ENCODE measurements at regions not wholly inside any gene's neighbourhood (a gene's known extent, or its start where the extent isn't known, plus 50 kb on each side); places are given as distances from the start of the nearest gene placed in this dataset.
A peak's percentile ranks its signal among the peaks of the same experiment; 100 is the strongest.

GRCh38 chr6:14271789-14272736 is 154.5 kb downstream of the CD83 start:
- no peak for FAIRE-seq
- DNase-seq (ENCODE audit: extremely low spot score, insufficient read length, low read depth), result no peak

- FAIRE-seq (no peak), DNase-seq (ENCODE audit: extremely low spot score, insufficient read length, low read depth) (no peak)
Measured at GRCh38 chr6:14272737-14273085, 155.1 kb downstream of the CD83 start.

DNA sequence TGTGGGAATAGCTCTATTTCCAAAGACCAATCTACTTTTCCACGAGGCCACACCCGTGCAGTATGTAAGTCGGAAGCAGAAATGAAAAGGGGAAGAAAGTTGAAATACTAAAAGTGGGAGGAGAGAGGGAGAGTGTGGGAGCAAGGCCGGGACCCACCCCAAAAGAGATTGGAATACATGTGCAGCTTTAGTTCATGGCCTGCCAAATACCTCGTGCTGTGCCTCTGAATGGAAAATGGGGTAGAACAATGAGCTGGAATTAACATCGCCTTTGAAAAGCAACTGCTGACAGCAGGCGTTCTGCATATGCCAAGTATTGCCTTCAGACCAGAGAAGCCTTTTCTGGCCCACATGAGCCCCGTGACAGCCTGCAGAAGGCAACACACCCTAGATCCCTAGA is 155.6 kb downstream of the CD83 start:
- FAIRE-seq, result no peak
- no peak for DNase-seq (ENCODE audit: extremely low spot score, insufficient read length, low read depth)

- no peak for FAIRE-seq
- no peak for DNase-seq (ENCODE audit: extremely low spot score, insufficient read length, low read depth)
Measured at GRCh38 chr6:14274016-14274415, 156.4 kb downstream of the CD83 start.

DNA sequence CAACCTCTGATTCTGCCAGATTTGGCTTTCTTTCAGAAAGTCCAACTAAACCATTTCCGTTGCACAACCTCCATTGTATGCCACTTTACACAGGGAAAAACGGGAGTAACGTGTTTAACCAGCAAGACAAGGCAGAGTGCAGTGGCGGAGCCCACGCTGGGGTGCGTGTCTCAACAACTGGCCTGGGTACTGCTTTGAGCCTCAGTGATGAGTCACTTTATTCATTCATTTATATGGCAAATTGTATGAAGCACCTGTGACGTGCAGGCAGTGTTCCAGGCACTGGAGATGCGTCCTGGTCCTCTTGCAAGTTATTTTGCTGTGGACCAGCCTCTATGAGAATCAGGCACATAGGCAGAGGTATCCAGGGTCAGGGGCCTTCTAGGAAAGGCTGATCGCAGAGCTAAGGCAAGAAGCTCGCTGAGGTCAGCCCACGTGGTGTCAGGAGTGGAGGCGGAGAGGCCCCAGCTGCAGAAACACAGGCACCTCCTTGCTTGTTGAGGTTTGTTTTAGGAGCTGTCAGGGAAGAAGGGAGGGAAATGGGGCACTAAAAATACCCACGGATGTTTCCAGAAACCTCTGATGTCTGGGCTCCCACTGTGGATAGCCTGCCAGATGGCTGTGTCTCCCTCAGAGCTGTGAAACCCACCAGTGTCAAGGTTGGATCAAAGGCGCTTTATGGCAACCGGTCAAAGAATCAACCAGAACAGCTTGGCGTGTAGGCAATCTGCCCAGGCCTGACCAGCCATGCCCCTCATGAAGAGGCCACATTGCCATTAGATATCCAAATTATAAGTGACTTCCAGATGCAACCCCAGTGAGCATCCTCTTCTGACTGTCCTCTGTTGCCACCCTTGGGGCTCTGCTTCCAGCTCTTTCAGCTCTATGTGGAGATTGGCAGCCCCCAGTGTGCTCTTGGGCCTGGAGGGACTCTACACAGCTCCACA is 157.2 kb downstream of the CD83 start:
- DNase-seq (ENCODE audit: extremely low spot score, insufficient read length, low read depth) (no peak), FAIRE-seq (no peak)

DNA sequence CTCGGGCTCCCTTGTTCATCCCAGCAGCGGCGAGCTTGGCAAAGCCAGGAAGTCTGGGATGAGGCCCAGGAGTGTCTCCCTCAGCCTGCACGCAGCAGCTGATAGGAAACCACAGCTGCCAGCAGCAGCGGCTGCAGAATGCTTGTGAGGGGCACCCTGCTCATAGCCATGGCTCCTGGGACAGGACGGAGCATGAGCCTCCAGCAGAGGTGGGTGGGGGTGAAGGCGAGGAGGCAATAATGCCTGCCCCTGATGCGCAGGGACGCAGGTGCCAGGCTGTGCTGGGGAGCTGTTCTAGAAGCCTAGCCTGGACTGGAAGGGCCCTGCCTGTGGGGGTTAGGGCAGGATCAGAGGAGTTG is 157.9 kb downstream of the CD83 start:
- no peak for DNase-seq (ENCODE audit: extremely low spot score, insufficient read length, low read depth)
- no peak for FAIRE-seq

GRCh38 chr6:14276071-14276470 is 158.5 kb downstream of the CD83 start:
- FAIRE-seq, result no peak
- DNase-seq (ENCODE audit: extremely low spot score, insufficient read length, low read depth), result no peak

- peak; percentile 38 for DNase-seq (ENCODE audit: extremely low spot score, insufficient read length, low read depth)
- peak; percentile 69 for FAIRE-seq
Measured at GRCh38 chr6:14276667-14277404, 159.3 kb downstream of the CD83 start.

- DNase-seq (ENCODE audit: extremely low spot score, insufficient read length, low read depth) (no peak), FAIRE-seq (no peak)
Measured at GRCh38 chr6:14277405-14277930, 159.9 kb downstream of the CD83 start.

- no peak for FAIRE-seq
Measured at GRCh38 chr6:14278006-14278405, 160.4 kb downstream of the CD83 start.

GRCh38 chr6:14278446-14278845 is 160.9 kb downstream of the CD83 start:
- no peak for FAIRE-seq
- DNase-seq (ENCODE audit: extremely low spot score, insufficient read length, low read depth), result no peak

More at GRCh38 chr6:14278006-14278405, 160.4 kb downstream of the CD83 start:
- DNase-seq (ENCODE audit: extremely low spot score, insufficient read length, low read depth), result no peak

- FAIRE-seq (no peak), DNase-seq (ENCODE audit: extremely low spot score, insufficient read length, low read depth) (no peak)
Measured at GRCh38 chr6:14280006-14280510, 162.5 kb downstream of the CD83 start.

GRCh38 chr6:14280766-14281293 is 163.3 kb downstream of the CD83 start:
- FAIRE-seq (no peak), DNase-seq (ENCODE audit: extremely low spot score, insufficient read length, low read depth) (no peak)

DNA sequence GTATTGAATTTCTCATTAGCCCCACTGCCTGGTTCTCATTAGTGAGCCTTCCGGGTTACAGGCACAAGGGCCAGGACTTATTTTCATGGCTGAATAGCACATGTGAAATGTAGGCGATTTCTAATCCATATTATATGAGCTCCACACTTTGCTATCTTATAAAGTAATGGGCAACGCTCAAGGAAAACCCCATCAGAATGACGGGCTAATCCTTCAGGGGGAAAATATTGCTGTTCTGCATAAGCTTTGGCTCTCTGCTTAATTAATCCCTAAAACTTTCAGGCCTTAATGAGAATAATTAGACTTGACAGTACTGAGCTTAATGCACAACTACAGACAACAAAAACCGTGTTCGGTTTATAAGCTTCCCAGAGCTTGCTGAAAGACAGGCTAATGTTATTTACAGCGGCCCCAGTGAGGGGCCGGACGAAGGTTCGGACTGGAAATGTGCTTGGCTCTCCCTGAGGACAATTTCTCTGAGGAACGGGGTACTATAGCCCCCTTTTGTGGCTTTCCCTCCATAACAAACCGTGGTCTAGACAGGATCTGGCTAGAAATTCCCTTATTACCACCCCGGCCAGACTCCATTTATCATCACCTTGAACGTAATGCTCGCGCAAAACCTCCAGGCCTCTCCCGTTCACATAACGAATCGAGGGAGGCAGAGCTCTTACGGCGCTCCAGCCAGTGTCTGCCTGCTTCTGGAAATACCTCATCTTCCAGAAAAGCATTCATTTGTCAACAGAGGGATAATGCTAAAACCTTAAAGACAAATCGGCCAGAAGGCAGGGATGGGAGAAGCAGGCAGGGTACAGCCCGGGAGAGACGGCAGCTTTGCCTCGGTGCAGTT is 164.5 kb downstream of the CD83 start:
- FAIRE-seq, result no peak
- no peak for DNase-seq (ENCODE audit: extremely low spot score, insufficient read length, low read depth)

DNA sequence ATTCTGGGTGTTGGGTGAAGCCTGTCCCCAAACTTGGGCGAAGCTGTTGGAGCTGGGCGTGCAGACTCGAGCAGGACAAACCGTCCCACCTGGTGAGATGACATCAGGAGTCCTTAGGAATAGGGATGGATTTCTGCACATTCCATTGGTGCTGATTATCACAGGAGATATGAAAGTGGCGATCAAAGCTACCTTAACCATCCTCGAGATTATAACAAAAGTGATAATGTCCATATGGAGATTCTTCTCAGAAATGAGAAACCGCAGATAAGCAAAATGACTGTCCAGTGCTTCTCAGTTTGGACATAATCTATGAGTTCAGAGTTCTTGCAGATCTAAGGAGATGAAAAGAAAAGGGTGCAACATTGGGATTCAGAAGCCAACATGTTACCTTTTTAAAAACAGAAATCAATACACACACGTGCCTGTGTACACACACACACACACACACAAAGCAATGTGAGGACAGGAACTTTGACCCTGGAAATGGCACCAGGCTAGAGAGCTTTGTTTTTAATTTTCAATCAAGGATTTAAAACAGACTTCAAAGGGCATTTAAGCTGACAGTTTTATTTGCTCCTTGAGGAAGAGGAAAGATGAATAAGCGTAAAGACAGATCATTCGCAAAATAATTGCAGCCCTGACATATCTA is 165.4 kb downstream of the CD83 start:
- no peak for FAIRE-seq
- no peak for DNase-seq (ENCODE audit: extremely low spot score, insufficient read length, low read depth)

- FAIRE-seq, result no peak
- no peak for DNase-seq (ENCODE audit: extremely low spot score, insufficient read length, low read depth)
Measured at GRCh38 chr6:14283600-14284235, 166.1 kb downstream of the CD83 start.

DNA sequence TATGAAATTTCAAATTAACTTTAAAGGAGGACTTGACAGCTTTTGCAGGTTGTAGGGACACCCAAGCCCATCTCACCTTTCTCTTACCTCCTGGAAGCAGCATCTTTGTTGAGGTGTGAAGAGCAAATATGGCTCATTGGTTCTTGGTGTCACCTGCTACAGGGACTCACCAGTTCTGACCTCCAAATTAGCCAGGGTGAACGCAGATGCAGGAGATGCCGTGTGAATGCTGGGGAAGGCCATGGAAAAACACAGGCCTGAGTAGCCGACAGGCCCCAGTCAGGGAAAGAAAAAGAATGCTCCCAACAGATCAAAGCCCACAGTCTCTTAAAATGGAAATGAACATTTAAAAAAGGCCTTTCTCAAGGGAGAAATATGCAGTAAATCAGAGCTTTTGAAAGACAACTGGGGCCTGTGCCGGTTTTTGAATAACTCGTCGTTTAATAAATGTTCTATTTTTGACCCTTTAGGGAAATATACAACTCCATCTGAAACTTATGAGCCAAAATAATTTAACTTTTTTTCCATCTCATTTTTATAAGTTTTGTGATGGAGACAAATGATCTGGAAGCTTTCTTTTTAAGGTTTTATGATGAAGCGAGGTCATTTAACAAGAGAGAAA is 167.5 kb downstream of the CD83 start:
- FAIRE-seq (no peak), DNase-seq (ENCODE audit: extremely low spot score, insufficient read length, low read depth) (no peak)

All from GM18507 (cell line).